ENCODE measurements at regions not wholly inside any gene's neighbourhood (a gene's known extent, or its start where the extent isn't known, plus 50 kb on each side); places are given as distances from the start of the nearest gene placed in this dataset.

GRCh38 chr2:71928734-71929481 is 218.8 kb downstream of the CYP26B1 start:
- Mint-ChIP-seq H3K27me3 (ENCODE audit: unreplicated experiment) (peaks cover under 1% of the 10 kb centered on the region), H3K36me3 (ENCODE audit: unreplicated experiment) (peaks cover 4% of the 10 kb centered on the region), H3K27ac (ENCODE audit: unreplicated experiment) (no peak overlapping the region), H3K4me3 (ENCODE audit: unreplicated experiment) (no peak overlapping the region), H3K9me3 (ENCODE audit: unreplicated experiment) (peaks cover 3% of the 10 kb centered on the region), H3K4me1 (ENCODE audit: low read depth, unreplicated experiment) (peaks cover 9% of the 10 kb centered on the region)
- TF ChIP-seq CTCF (IDR thresholded peaks at IDR 0.05; ENCODE audit: partially characterized antibody, unreplicated experiment): no peak
- DNase-seq: no peak

- peaks cover 12% of the 10 kb centered on the region for H3K4me1 Mint-ChIP-seq (ENCODE audit: low read depth, unreplicated experiment)
- H3K9me3 Mint-ChIP-seq (ENCODE audit: unreplicated experiment): peaks cover 2% of the 10 kb centered on the region
Observed at GRCh38 chr2:71927757-71928715, 219.6 kb downstream of the CYP26B1 start.

GRCh38 chr2:71926876-71927756 is 220.5 kb downstream of the CYP26B1 start:
- peaks cover 6% of the 10 kb centered on the region for H3K27me3 Mint-ChIP-seq (ENCODE audit: unreplicated experiment)
- H3K9me3 Mint-ChIP-seq (ENCODE audit: unreplicated experiment): peaks cover 2% of the 10 kb centered on the region
- H3K4me3 Mint-ChIP-seq (ENCODE audit: unreplicated experiment): no peak overlapping the region
- no peak for DNase-seq
- no peak overlapping the region for H3K27ac Mint-ChIP-seq (ENCODE audit: unreplicated experiment)
- peaks cover 12% of the 10 kb centered on the region for H3K4me1 Mint-ChIP-seq (ENCODE audit: low read depth, unreplicated experiment)
- H3K36me3 Mint-ChIP-seq (ENCODE audit: unreplicated experiment): peaks cover 4% of the 10 kb centered on the region
- no peak for TF ChIP-seq CTCF (IDR thresholded peaks at IDR 0.05; ENCODE audit: partially characterized antibody, unreplicated experiment)

More at GRCh38 chr2:71927757-71928715, 219.6 kb downstream of the CYP26B1 start:
- Mint-ChIP-seq H3K27me3 (ENCODE audit: unreplicated experiment) (peaks cover 6% of the 10 kb centered on the region), H3K4me3 (ENCODE audit: unreplicated experiment) (no peak overlapping the region), H3K36me3 (ENCODE audit: unreplicated experiment) (peaks cover 4% of the 10 kb centered on the region), H3K27ac (ENCODE audit: unreplicated experiment) (no peak overlapping the region)
- TF ChIP-seq CTCF (IDR thresholded peaks at IDR 0.05; ENCODE audit: partially characterized antibody, unreplicated experiment): no peak
- no peak for DNase-seq

- TF ChIP-seq CTCF (IDR thresholded peaks at IDR 0.05; ENCODE audit: partially characterized antibody, unreplicated experiment): no peak
- H3K36me3 Mint-ChIP-seq (ENCODE audit: unreplicated experiment): peaks cover 7% of the 10 kb centered on the region
- H3K27me3 Mint-ChIP-seq (ENCODE audit: unreplicated experiment): peaks cover 6% of the 10 kb centered on the region
- no peak for DNase-seq
- no peak overlapping the region for H3K4me3 Mint-ChIP-seq (ENCODE audit: unreplicated experiment)
- peaks cover 8% of the 10 kb centered on the region for H3K4me1 Mint-ChIP-seq (ENCODE audit: low read depth, unreplicated experiment)
- no peak overlapping the region for H3K27ac Mint-ChIP-seq (ENCODE audit: unreplicated experiment)
- H3K9me3 Mint-ChIP-seq (ENCODE audit: unreplicated experiment): peaks cover 2% of the 10 kb centered on the region
Observed at GRCh38 chr2:71926089-71926447, 221.6 kb downstream of the CYP26B1 start.
